Right lobe of liver (tissue), 6 donors: ENCODE measurements at regions not wholly inside any gene's neighbourhood (a gene's known extent, or its start where the extent isn't known, plus 50 kb on each side); places are given as distances from the start of the nearest gene placed in this dataset.

Experiments used
- ATAC-seq, 4 donors: fragments of 200-7000 bp; cut with Tn5 transposase; one replicate each; pipeline ENCODE4 v1.9.1; 2020; ENCODE audit warnings: mild to moderate bottlenecking in 4 of 4, moderate library complexity in 4 of 4
- DNase-seq, 3 donors: peaks; one replicate each; pipeline ENCODE4 v3.0.0-alpha.2; 2020
- H3K27ac ChIP-seq, 3 donors: fragments of 200-600 bp; one replicate each; pipeline ENCODE4 v1.8.0; 2022
- H3K27me3 ChIP-seq, 2 donors: fragments of 200-600 bp; one replicate each; pipeline ENCODE4 v1.8.0; 2022
- H3K36me3 ChIP-seq, 4 donors: fragments of 200-600 bp; sonication (generic) in 1 of 4; one replicate each; pipeline versions ENCODE4 v1.5.1 to v1.8.0; 2017 to 2022; ENCODE audit warnings: control low read depth in 1 of 4
- H3K4me1 ChIP-seq, 4 donors: fragments of 200-600 bp; sonication (generic) in 1 of 4; one replicate each; pipeline versions ENCODE4 v1.5.1 to v1.8.0; 2017 to 2022; ENCODE audit warnings: control low read depth in 1 of 4
- H3K4me3 ChIP-seq, 3 donors: fragments of 200-600 bp; one replicate each; pipeline ENCODE4 v1.8.0; 2022
- H3K9me3 ChIP-seq, 4 donors: fragments of 200-600 bp; sonication (generic) in 1 of 4; one replicate each; pipeline versions ENCODE4 v1.5.1 to v1.8.0; 2017 to 2022; ENCODE audit warnings: control low read depth in 1 of 4
- POLR2A ChIP-seq: fragments of 450-650 bp; IDR thresholded peaks from one replicate; pipeline ENCODE4 v1.6.1; 2017; ENCODE audit warnings: antibody characterized with exemption, mild to moderate bottlenecking
- WGBS: methylation state at CpG from one replicate; pipeline ENCODE4 v1.1.6; 2018; ENCODE audit warnings: low coverage, low lambda C conversion rate; ENCODE audit not compliant: insufficient coverage; ENCODE audit errors: missing lambda C conversion rate; 5-methylcytosine and 5-hydroxymethylcytosine counted together
- intact Hi-C, 2 donors: fragments of 100-400 bp; cut with DNase I; formaldehyde crosslinking; loops; one replicate each; pipeline versions ENCODE4 v1.11.2 to v1.14.1; 2022
- TF ChIP-seq, protein P1 (sequence below), 4 donors: fragments of 200-600 bp in 3 of 4; fragments of 450-650 bp in 1 of 4; IDR thresholded peaks; one replicate each; pipeline versions ENCODE4 v1.5.1 to v1.8.0; 2016 to 2022; ENCODE audit warnings: antibody characterized with exemption in 4 of 4, mild to moderate bottlenecking in 2 of 4
- donor health status: DM: no; HTN: yes; CAD: no.
- donor health status: DM: no; HTN: no; CAD: no.
- donor health status: DM: no; HTN: no; CAD: no.
- donor health status: DM: no; HTN: yes; CAD: no.
- donor health status: DM: no; HTN: yes; CAD: no.

DNA sequence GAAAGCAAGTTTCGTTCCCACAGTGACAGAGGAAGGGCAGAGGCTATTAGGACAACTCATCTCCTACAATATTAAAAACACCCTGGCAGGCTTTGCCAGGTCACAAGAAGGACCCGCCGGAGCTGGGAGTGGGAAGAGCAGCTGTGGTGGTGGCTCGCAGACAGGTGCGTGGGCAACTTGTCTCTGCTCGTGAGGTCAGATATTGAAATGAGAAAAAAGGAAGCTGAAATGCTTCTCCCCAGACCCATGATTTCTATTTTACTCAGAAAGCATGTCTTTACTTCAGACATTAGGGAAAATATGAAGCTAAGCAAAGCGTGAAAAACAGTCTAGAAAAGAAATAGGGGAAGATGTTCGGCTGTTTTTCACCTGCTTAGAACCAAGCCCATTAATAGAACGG is 166.3 kb upstream of the EEF1E1 start:
- Histone ChIP-seq H3K27me3 (no peaks in the 10 kb centered on the region), H3K9me3 (no peaks in the 10 kb centered on the region), H3K4me1 (no peaks in the 10 kb centered on the region), H3K36me3 (no peaks in the 10 kb centered on the region), H3K27ac (no peak overlapping the region), H3K4me3 (no peak overlapping the region)
- TF ChIP-seq, protein P1, sequence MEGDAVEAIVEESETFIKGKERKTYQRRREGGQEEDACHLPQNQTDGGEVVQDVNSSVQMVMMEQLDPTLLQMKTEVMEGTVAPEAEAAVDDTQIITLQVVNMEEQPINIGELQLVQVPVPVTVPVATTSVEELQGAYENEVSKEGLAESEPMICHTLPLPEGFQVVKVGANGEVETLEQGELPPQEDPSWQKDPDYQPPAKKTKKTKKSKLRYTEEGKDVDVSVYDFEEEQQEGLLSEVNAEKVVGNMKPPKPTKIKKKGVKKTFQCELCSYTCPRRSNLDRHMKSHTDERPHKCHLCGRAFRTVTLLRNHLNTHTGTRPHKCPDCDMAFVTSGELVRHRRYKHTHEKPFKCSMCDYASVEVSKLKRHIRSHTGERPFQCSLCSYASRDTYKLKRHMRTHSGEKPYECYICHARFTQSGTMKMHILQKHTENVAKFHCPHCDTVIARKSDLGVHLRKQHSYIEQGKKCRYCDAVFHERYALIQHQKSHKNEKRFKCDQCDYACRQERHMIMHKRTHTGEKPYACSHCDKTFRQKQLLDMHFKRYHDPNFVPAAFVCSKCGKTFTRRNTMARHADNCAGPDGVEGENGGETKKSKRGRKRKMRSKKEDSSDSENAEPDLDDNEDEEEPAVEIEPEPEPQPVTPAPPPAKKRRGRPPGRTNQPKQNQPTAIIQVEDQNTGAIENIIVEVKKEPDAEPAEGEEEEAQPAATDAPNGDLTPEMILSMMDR (IDR thresholded peaks at IDR 0.05): no peak
- no peak for TF ChIP-seq POLR2A
- intact Hi-C loops: no loop called here
- ATAC-seq (no peak), DNase-seq (no peak)
- 67% methylated on average over 9 of the region's 9 CpGs for WGBS

DNA sequence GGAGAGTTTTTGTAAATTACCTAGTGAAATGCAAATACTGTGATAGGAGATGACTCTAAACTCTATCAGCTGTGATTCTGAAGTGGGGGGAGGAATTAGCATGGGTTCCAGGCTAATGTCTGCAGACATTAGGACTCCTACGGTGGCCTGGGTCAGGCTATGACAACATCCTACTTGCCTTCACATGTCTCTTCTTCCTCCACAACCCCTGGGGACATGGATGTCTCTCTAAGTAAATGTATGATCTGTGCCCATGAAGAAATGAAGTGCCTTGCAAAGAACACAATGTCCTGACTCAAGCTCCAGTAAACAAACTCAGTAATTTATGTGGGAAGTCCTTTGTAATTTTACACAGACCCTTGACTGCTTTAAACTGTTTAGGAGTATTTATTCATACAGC is 165.8 kb upstream of the EEF1E1 start:
- H3K36me3 ChIP-seq: no peaks in the 10 kb centered on the region
- no peak for ATAC-seq
- H3K4me3 ChIP-seq: no peak overlapping the region
- H3K4me1 ChIP-seq: no peaks in the 10 kb centered on the region
- no peak for DNase-seq
- H3K27me3 ChIP-seq: no peaks in the 10 kb centered on the region
- H3K9me3 ChIP-seq: no peaks in the 10 kb centered on the region
- H3K27ac ChIP-seq: no peak overlapping the region
- intact Hi-C loops: no loop called here
- WGBS: 50% methylated on average over 1 of the region's 1 CpG
- no peak for TF ChIP-seq POLR2A
- TF ChIP-seq, protein P1 (IDR thresholded peaks at IDR 0.05): no peak

DNA sequence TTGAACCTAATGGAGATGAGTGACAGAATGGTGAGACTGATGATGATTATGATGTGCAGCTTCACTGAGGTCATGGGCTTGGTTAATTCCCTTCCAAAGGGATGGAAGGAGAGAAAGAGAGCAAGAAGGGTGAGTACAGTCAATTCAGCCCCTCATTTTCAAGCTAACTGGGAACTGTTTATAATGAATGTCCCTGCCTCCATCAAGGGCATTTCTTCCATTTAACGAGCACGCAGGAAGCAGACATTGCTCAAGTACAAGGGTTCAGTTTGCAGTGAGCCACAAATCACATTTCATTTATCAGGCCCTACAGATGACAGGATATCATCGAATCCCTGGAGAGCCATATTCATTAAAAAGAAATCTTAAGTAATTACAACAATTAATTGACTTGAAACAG is 158.3 kb upstream of the EEF1E1 start:
- intact Hi-C loops: no loop called here
- no peaks in the 10 kb centered on the region for H3K9me3 ChIP-seq
- 54% methylated on average over 3 of the region's 3 CpGs for WGBS
- DNase-seq: no peak
- H3K4me3 ChIP-seq: no peak overlapping the region
- TF ChIP-seq POLR2A: no peak
- TF ChIP-seq, protein P1 (IDR thresholded peaks at IDR 0.05): no peak
- H3K4me1 ChIP-seq: no peaks in the 10 kb centered on the region
- no peaks in the 10 kb centered on the region for H3K36me3 ChIP-seq
- ATAC-seq: no peak
- H3K27ac ChIP-seq: no peak overlapping the region
- no peaks in the 10 kb centered on the region for H3K27me3 ChIP-seq

DNA sequence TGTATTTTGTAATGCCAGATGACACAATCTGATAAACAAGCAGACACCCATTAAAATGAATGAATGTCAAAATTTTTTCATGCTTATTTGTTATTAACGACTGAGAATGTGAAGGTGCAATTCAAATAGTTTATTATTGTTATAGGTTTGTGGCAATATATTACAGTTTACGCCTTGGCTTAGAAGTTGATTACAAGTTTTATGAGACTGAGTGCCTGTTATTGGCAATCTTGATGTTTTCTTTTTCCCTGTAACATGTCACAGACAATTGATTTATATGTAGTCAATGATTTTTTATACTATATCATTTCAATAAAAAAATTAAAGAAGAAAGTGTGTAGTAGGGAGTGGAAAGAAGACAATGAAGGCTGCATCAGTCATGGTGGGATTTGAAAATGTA is 144.1 kb upstream of the EEF1E1 start:
- intact Hi-C loops: no loop called here
- TF ChIP-seq, protein P1 (IDR thresholded peaks at IDR 0.05): no peak
- no peak for TF ChIP-seq POLR2A
- Histone ChIP-seq H3K27me3 (no peaks in the 10 kb centered on the region), H3K36me3 (no peaks in the 10 kb centered on the region), H3K4me1 (no peaks in the 10 kb centered on the region), H3K27ac (no peak overlapping the region), H3K4me3 (no peak overlapping the region), H3K9me3 (no peaks in the 10 kb centered on the region)
- no peak for DNase-seq
- WGBS: 65% methylated on average over 2 of the region's 2 CpGs
- no peak for ATAC-seq

DNA sequence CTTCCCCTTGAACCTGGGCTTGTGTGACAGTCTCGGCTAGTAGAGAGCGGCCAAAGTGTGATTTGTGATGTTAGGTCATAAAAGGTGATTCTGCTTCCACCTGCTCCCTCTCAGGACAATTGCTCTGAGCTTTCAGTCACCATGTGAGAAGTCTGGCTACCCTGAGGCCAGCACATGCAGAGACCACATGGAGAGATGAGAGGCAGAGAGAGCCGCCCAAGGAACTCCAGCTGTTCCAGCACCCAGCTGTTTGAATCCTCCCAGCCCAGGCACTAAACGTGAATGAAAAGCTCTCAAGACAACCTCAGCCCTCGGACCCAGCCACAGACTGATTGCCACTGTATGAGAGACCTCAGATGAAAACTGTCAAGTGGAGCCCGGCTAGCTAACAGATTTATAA is 143.4 kb upstream of the EEF1E1 start:
- no peak overlapping the region for H3K27ac ChIP-seq
- WGBS: 33% methylated on average over 6 of the region's 6 CpGs
- H3K4me3 ChIP-seq: no peak overlapping the region
- H3K36me3 ChIP-seq: no peaks in the 10 kb centered on the region
- H3K9me3 ChIP-seq: no peaks in the 10 kb centered on the region
- no peak for ATAC-seq
- TF ChIP-seq, protein P1 (IDR thresholded peaks at IDR 0.05): no peak
- TF ChIP-seq POLR2A: no peak
- no peaks in the 10 kb centered on the region for H3K4me1 ChIP-seq
- no peaks in the 10 kb centered on the region for H3K27me3 ChIP-seq
- no peak for DNase-seq
- intact Hi-C loops: no loop called here
